CD1c-positive myeloid dendritic cell (primary cell): ENCODE measurements at regions not wholly inside any gene's neighbourhood (a gene's known extent, or its start where the extent isn't known, plus 50 kb on each side); places are given as distances from the start of the nearest gene placed in this dataset.

ENCODE experiments used
- DNase-seq: peaks from one replicate; pipeline ENCODE4 v3.0.0-alpha.2; 2016; ENCODE audit errors: extremely low spot score

DNA sequence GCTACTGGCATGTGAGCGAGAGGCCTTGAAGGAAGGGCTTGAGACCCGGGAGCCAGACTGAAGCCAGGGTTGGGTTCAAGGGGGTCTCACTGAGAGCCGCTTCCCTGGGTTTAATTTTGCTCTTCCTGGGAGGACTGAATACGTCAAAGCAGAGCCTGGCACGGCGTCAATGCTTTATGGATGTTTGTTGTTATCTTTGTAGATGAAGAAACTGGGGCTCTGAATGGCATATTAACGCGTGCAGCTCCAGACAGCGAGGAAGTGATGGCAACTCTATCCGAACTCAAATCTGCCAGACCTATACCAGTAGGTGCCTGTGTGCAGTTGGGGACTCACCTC, 152.8 kb upstream of the PARP11 start:
- DNase-seq: no peak

DNA sequence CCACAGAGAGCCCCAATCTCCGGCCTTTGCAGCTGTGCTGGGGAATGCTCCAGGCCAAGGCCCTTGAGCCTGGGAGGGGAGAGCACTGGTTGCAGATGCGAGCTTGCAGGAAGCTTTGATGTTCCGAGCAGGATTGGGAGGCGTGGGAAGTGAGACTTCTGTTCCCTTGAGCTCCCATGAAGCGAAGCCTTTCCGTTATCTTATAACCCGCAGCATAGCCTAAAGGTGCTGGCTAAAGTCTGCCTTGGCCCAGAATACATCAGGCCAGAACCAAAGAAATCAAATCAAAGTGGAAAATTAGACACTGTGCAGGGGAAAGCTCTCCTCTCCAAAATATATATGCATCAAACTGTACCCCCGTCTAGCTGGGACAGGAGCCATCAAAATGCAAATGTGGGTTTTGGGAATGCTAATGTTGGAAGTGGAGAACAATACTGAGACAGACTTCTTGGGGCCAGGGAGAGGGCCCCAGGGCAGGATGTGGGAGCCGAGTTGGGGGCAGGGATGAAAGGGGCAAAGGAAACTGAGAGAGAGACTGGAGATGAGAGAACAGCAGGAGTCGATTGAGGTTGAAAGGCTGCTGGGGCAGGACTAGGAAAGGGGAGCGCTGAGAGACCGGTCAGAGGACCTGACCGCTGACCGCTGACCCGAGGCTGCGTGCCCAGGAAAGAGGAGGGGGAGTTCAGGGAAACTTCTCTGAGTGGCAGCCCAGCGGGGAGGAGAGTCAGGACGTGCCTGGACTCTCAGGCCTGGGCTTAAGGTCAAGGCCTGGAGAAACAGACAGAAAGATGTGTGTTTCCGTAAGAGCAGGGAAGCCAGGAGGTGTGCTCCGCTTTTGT, 152.2 kb upstream of the PARP11 start:
- no peak for DNase-seq

DNA sequence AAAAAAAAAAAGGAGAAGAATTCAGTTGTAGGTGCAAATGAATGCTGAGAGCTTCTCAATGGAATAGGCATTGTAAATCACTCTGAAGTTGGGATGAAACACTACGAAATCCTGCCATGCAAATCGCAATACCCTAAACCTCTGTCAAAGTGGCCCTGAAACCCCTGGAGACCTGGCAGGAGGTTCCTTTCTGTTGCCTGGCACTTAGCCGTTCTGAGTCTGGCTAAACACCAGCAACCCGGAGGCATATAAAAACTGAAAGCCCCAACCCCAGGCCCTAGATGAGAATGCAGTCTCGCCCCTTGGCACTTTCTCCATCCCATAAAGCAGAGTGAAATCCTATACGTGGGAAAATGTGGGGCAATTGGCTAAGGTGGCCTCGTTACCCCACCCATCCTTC, 151.5 kb upstream of the PARP11 start:
- DNase-seq: no peak

DNA sequence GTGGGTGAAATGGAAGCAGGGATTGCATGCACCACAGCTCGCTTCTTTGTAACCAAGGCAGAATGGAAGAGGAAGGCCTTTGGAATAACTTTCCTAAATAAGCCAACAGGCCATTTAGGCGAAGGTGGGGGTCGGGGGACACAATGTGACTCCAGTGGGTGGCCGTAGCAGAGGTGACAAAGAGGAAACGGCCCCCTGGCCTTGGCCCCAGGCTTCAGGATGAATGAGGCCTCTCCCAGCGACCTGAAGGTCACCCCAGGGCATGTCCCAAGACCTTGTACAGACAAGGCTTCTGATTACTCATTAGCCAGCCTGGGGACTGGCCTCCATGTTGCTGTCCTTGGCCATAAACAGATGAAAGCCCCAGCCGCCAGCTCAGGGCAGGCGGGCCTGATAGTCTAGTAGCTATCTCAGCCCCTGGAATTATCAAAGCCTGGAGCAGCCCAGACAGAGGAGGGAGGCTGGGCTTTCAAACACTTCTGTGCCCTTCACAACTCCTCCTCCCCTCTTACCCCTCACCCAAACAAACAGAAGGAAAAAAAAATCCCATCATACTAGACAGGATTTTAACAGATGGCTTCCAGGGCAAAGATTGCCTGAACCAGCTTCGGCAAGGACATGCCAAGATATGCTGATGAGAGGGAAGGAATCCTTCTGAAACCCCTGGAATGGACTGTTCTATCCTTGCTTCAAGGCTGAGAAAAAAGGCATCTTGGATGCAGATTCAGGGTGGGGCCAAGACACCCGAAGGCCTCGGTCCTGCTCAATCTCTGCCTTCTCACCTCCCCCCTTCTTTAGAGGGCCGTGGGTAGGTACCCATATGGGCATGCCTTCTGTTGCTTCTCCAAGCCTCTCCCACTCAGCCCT, 142.3 kb upstream of the PARP11 start:
- DNase-seq: no peak

DNA sequence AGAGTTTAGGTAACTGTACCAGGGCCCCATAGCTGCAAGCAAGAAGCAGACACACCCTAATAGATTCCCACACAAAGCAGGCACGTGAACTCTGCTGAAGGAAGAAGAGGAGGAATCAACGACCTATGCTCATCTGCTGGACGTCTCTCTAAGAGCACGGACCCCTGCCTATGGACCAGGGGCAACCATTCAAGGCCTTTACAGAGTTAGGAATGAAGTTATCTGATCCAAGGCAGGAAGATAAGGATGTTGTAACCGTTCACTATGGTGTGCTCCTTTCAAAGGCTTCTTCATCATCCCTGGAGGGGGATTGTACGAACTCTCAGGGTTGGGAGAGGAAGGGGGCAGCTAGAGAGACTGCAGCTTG, 141.6 kb upstream of the PARP11 start:
- no peak for DNase-seq

DNA sequence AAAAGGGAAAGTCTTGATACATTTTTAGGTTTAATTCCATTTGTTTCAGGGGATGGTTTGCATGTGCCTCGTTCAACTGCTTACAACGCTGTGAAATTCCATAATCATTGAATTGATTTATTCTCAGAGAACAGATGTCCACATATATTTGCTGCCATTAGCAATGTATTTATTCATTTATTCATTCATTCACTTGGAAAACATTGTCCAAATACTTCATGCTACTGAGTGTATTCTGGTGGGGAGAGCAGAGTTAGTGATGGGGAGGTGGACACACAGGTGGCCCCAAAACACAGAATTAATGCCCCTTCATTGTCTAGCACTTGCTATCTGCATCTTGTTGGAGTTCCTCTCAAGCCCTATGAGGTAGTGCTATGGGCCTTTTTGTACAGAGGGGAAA, 141.2 kb upstream of the PARP11 start:
- no peak for DNase-seq

DNA sequence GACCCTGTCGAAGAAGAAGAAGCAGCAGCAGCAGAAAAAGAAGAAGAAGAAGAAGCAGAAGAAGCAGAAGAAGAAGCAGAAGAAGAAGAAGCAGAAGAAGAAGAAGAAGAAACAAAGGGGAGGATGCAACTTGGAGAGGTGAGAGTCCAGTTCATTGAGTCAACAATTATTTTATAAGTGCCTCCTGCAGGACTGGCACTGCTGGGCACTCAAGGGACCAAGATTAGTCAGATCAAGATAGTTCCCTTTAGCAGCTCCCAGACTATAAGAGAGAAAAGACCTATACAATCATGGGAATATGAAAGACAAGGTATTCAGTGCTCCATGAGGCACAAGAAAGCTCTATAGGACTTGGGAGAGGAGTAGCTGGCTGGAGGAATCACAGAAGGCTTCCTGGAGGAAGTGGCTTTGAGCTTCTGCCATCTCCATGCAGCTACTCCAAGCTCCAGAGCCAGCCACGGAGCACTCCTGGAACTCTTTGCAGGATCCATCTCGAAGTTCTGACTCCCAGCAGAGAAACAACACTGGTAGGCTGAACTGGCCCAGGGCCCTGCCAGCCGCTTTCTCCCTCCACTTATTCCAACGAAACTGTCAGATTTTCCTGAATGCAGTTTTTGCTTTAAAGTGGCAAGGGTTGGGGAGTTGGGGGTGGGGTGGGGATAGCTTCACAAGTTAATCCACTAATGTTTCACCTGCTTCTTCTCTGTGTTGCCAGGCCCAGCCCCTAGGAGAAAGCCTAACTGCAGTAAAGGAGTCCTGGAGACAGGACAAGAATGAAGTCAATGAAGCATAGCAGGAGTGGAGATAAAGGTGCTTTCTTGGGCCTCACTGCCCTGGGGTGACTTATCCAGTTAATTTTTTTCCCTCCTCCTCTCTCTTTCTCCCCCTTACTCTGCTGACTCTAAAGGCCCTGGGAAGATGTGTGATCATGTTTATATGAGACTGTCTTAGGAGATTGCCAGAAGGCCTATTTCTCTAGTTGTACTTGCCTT, 140.1 kb upstream of the PARP11 start:
- DNase-seq: no peak

DNA sequence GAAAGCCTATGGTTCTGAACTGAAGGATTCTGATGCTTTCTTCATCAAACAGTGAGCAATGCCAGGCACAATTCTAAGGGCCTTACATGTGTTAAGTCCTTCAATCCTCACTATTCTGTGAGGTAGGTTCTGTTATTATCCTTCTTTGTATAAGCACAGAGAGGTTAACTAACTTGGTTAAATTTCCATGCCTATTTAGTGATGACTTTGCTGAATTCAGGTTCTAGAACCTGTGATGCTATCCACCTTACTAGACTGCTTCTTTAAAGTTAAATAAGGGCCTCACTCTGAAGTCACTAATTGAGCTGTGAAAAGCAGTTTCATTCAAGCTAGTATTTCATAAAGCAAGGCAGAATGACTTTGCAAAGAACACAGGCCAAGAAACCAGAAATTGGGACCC, 138.9 kb upstream of the PARP11 start:
- DNase-seq: no peak

DNA sequence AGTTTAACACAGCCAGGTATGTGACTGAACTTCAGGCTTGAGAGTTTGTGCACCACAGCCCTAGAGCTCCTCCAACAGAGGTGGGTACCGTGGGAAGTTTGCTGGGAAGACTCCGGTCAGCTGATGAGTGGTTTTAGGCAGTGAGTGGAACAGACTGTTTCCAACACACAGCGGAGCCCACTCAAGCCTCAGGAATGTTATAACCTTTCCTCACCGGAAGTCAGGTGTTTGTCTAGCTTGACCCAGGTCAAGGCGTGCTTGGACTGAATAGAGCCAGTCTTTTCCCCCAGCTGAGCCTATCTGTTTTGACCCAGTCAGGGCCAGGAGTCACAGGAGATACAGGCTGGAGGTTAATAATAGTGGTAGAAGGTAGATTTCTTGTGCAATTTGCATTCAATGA, 138.4 kb upstream of the PARP11 start:
- DNase-seq: no peak

DNA sequence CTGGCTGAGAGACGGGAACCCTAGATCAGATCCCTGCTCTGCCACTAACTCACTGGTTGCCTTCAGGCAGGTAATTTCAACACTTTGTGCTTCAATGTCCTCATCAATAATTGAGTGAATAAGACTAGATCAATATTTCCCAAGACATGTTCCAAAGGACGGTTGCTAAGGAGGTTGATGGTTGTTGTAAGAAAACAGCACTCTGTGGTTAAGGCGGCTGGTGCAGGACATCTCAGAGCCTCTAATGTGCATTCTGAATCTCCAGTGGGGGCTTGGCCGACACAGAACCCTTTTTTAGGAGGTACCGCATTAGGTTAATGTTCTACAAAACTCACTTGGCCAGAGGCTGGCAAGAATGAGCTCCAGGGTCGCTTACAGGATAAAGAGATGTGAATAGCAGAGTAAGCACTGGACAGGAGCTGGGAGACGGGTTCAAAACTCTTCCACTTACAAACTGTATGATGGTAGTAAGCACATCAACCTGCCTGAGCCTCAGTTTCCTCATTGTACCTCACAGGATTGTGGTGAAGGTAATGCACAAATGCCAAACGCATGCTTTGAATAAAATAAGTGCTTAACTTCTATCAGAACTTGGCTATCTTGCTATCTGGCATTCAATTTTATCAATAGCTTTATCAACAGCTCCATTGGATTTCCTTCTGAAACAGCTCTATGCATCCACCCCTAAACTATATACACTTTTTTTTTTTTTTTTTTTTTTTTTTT, 136.9 kb upstream of the PARP11 start:
- DNase-seq: no peak

DNA sequence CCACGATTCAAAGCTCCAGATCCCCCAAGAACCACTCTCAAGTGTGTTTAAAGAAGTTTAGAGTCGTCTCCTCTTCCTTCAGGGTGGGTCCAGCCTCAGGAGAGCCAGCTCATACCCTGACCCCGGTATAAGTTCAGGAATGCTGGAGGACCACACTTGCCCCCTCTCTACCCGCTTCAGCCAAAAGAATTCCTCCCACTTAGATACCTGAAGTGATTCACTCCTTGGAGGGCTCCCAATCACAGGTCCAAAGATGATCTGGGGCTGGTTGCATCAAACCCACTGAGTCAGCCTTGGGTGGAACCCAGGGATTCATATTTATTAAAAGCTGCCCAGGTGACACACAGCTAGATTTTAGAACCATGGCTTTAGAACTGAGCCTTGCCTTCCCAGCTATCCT, 133.5 kb upstream of the PARP11 start:
- DNase-seq: no peak

DNA sequence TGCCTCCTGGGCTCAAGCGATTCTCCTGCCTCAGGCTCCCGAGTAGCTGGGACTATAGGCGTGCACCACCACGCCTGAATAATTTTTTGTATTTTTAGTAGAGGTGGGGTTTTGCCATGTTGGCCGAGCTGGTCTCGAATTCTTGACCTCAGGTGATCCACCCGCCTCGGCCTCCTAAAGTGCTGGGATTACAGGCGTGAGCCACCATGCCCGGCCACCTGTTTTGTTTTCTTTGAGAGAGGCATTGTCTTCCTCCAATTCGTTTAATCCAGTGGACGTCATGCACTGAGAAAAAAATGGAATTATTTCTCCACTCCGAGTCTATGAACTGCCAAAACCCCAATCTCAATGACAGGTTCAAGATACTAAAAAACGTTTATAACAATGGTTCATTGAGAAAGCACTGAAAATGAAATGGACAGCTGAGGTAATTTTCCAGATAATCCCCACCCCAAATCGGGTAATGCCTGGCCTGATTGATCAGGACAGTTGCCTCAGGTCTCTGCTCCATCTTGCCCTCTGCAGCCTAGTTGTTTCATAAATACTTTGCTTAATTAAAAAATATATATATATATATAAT, 132.7 kb upstream of the PARP11 start:
- no peak for DNase-seq

DNA sequence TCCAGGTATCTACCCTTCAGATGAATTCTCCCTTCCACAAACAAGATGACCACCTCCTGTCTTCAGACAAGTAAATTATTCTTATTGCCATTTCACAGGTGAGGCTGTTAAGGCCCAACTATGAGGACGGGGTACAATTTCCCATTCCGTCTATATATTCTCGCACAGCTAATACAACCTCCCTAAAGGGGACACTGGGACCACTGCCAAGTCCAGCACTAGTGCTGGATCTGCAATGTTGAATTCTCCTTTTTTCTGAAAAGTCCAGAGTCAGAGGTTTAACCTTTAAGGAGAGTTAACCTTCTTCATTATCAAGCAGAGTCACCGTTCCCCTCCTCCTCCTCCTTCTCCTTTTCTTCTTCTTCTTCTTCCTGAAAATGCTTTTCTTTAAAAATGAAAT, 130.4 kb upstream of the PARP11 start:
- DNase-seq: no peak

DNA sequence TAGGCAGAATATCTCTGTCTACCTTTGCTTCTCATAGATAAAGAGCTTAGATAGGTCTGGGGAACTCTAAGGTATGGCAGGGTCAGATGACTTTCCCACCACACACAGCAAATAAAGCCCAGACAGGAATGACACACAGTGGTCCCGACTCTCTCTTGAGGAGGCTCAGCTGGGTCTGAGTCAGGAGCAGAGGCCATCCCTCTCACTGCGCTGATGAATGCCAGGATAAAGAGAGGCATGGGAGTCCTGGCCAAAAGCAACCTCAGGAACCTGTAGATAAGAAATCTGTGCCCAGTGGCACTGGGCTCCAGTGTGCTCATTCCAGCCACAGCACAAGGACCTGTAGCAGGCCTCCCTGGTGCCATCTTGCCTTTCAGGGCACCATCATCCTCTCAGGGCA, 129.4 kb upstream of the PARP11 start:
- DNase-seq: no peak

DNA sequence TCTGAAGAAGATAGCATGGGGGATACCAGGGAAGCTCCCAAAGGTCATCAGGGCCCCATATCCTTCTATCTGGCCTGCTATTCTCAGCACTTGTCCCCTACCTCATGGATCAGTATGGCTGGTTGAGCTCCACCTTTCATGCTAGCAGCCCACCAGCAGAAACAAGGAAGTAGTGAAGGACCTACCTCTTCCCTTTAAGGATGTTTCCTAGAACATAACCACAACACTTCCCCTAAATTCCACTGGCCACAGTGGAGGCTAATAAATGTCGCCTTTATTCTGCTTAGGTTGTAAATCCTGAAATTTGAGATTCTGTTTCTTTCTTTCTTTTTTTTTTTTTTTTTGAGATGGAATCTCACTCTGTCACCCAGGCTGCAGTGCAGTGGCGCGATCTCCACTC, 128.6 kb upstream of the PARP11 start:
- DNase-seq: peak; percentile 58

DNA sequence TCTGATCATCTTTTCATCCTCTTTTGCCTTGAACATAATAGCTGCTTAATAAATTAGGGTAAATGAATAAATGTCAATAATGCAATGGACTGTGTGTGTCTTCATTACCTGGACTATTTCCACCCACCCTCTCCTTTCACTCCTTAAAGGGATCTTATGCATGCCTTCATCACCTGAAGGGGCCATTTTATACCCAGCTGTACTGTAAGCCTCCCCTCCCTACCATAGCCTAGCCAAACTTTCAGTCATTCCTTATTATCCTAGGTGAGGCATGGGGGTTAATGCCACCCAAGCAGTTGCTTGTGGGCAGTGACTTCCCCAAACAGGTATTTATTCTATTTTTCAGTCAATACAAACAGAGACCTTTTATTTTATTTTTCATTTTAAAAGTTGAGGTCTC, 127.8 kb upstream of the PARP11 start:
- DNase-seq: no peak

DNA sequence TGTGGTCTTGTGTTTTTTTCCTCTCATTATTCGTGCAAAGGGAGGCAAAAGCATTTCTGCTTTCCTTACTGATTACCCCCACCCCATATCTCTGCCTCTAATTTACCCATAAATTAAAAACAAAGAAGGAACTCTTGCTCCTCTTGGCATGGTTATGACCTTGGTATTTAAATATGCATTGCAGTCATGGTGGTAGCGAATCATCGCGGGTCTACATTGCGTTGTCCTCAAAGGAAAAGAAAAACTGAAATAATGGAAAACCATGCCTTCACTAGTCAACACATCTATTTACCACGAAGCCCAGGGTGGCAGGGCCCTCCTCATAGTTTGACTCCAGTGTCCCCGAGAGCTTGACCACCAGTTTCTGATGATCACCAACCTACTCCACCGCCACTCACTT, 126.7 kb upstream of the PARP11 start:
- DNase-seq: no peak

DNA sequence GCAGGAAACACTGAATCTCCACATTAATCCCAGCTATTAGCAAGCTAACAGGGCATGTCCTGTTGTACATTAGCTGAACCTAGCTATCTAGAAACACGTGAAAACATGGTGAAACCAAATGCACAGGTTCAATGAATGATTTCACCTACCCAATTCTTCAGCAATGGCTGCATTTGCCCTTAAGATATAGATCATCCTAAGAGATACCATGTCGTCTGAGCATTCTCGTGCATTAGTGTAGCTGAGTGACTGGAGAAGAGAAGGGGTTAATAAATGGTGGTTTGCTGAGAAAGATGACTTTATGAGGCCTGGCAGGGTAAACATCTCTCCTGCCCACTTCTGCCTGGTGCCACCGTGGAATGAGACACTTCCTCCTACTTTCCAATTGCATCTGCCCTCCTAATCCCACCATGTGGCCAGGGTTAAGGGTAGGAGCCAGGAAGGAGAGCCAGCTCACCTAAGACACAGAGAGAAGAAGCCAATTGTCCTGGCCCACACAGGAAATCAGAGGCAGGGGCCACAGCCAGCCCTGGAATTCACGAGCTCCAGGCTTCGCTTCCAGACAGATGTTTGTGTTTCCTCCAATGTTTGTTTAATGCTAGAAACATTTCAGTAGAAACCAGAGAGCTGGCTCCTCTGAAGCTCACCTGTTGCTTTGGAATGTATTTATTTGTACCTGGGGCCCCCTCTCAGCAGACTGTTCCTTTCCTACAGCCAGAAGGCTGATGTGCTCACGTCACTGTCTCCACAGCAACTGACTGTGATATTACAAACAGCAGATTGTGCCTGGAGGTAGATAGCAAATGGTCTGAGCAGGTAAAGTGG, 126.0 kb upstream of the PARP11 start:
- no peak for DNase-seq

DNA sequence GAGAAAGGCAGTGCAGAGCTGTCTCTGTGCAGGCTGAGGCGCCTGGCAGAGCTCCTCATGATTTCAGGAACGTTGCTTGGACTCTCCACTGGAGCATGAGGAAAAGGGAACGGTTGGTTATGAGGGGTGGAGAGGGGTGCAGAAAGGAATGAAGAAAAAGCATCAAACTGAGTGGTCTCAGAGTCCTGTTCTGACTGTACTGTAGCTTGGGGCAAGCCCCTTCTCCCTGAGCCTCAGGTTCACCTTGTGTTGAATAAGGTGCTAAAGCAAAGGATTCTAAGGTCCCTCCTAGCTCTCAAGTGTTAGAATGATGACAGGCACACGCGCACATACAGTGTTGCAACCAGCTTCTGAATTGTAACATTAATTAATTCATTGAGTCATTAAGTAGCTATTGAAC, 125.2 kb upstream of the PARP11 start:
- DNase-seq: no peak

DNA sequence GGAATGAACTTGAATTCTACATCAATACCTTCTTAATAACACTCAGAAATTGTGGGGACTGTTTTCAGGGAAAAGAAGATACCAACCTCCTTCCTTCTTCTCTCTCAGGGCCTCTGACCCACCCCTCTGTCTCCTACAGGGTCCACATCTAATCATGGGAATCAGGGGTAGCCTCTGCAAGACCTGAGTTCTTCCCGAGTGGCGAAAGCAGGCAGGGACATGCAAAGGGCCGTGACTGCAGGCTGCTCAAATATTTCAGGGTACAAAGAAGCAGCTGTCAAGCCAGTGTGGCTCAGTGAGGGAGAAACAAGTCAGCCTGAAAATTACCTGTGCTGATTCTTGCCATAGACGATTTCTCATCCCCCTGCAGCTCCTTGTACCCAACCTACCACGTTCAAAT, 123.1 kb upstream of the PARP11 start:
- no peak for DNase-seq
